Endothelial cell of umbilical vein (primary cell): ENCODE measurements at regions not wholly inside any gene's neighbourhood (a gene's known extent, or its start where the extent isn't known, plus 50 kb on each side); places are given as distances from the start of the nearest gene placed in this dataset.

Source experiments
- BruUV-seq: library from RNA; stranded (reverse); fragments of 400-500 nt; replicated peaks from 2 replicates; lab custom pipeline; 2021; lab: Mats Ljungman, UMichigan
- CTCF ChIA-PET: fragments of 300-600, 350-600 bp; sonication (Branson Sonifier 250); formaldehyde crosslinking; loops from one replicate; lab custom pipeline; 2021; ENCODE audit warnings: antibody characterized with exemption, inconsistent platforms; lab: Charles Lee
- POLR2A ChIA-PET: fragments of 300-600, 350-600 bp; sonication (Branson Sonifier 250); formaldehyde crosslinking; loops from one replicate; lab custom pipeline; 2021; ENCODE audit warnings: antibody characterized with exemption, inconsistent platforms; lab: Charles Lee
- DNase-seq: peaks from one replicate; pipeline ENCODE4 v3.0.0-alpha.2; 2011; ENCODE audit warnings: low read depth, low spot score
- FAIRE-seq: peaks from 2 replicates; lab custom pipeline; 2011; peaks lifted over from hg19 to GRCh38; lab: Jason Lieb, UNC
- H2AFZ ChIP-seq: 2 replicates; pipeline ENCODE4 v1.6.0; 2012; ENCODE audit warnings: low read depth, low read length, control low read depth, inconsistent platforms
- H3K27ac ChIP-seq: 2 replicates; pipeline ENCODE4 v1.5.1; 2011; ENCODE audit warnings: low read depth, mild to moderate bottlenecking, control low read depth, low read length, moderate library complexity; ENCODE audit not compliant: insufficient read depth
- H3K27me3 ChIP-seq, 2 experiments: 2 replicates each; pipeline versions ENCODE4 v1.6.0 to v1.6.1; 2011; ENCODE audit warnings: low read length in 2 of 2, mixed read lengths in 1 of 2; ENCODE audit not compliant: control insufficient read depth in 2 of 2, insufficient read depth in 2 of 2
- H3K36me3 ChIP-seq, 2 experiments: 2 replicates in 1 of 2; 3 replicates in 1 of 2; pipeline ENCODE4 v1.5.1; 2011; ENCODE audit warnings: low read length in 2 of 2, mild to moderate bottlenecking in 1 of 2, moderate library complexity in 1 of 2; ENCODE audit not compliant: control insufficient read depth in 2 of 2, insufficient read depth in 2 of 2; ENCODE audit errors: extremely low read depth in 1 of 2
- H3K4me1 ChIP-seq: 3 replicates; pipeline ENCODE4 v1.5.1; 2011; ENCODE audit warnings: mild to moderate bottlenecking, low read length; ENCODE audit not compliant: control insufficient read depth, insufficient read depth; ENCODE audit errors: extremely low read depth
- H3K4me2 ChIP-seq: 2 replicates; pipeline ENCODE4 v1.6.1; 2011; ENCODE audit warnings: low read length, control low read depth, mixed read lengths; ENCODE audit not compliant: insufficient read depth
- H3K4me3 ChIP-seq, 3 experiments: fragments of 200-600 bp in 1 of 3; sonication (generic), shearing (Covaris generic) in 1 of 3; replicated peaks in 1 of 3; 2 replicates each; pipeline ENCODE4 v1.5.1; 2011 to 2016; ENCODE audit warnings: control low read depth in 3 of 3, low read length in 3 of 3, mild to moderate bottlenecking in 2 of 3, inconsistent platforms in 1 of 3, low read depth in 1 of 3, moderate library complexity in 1 of 3; ENCODE audit not compliant: insufficient read depth in 1 of 3
- H3K79me2 ChIP-seq: 2 replicates; pipeline ENCODE4 v1.6.0; 2012; ENCODE audit warnings: low read length, inconsistent platforms; ENCODE audit not compliant: control insufficient read depth, insufficient read depth
- H3K9ac ChIP-seq: replicated peaks from 2 replicates; pipeline ENCODE3; 2011; ENCODE audit warnings: low read length, control low read depth; ENCODE audit not compliant: insufficient read depth; ENCODE audit errors: extremely low read depth
- H3K9me1 ChIP-seq: replicated peaks from 3 replicates; pipeline ENCODE4 v1.6.0; 2011; ENCODE audit warnings: mild to moderate bottlenecking, low read length; ENCODE audit not compliant: control insufficient read depth, insufficient read depth; ENCODE audit errors: extremely low read depth
- H3K9me3 ChIP-seq: replicated peaks from 2 replicates; pipeline ENCODE4 v1.5.1; 2012; ENCODE audit warnings: low read length, inconsistent platforms; ENCODE audit not compliant: control insufficient read depth, insufficient read depth
- H4K20me1 ChIP-seq: replicated peaks from 2 replicates; pipeline ENCODE3; 2011; ENCODE audit warnings: mild to moderate bottlenecking, low read length; ENCODE audit not compliant: control insufficient read depth, insufficient read depth; ENCODE audit errors: extremely low read depth
- FOS ChIP-seq: IDR thresholded peaks from 2 replicates; pipeline ENCODE4 v1.6.1; 2011; ENCODE audit warnings: mild to moderate bottlenecking, low read length, moderate library complexity, borderline replicate concordance; ENCODE audit not compliant: insufficient read depth
- GATA2 ChIP-seq: IDR thresholded peaks from 2 replicates; pipeline ENCODE4 v1.7.0; 2011; ENCODE audit warnings: low read depth, mild to moderate bottlenecking, moderate library complexity, mixed read lengths, low read length; ENCODE audit not compliant: insufficient read length, insufficient read depth
- MYC ChIP-seq: IDR thresholded peaks from one replicate; pipeline ENCODE4 v1.6.1; 2011; ENCODE audit warnings: mild to moderate bottlenecking, low read depth, low read length
- POLR2A ChIP-seq: IDR thresholded peaks from 2 replicates; pipeline ENCODE4 v1.6.1; 2012; ENCODE audit warnings: low read depth, mild to moderate bottlenecking, control low read depth, low read length
- POLR2AphosphoS5 ChIP-seq: IDR thresholded peaks from 2 replicates; pipeline ENCODE4 v1.6.1; 2012; ENCODE audit warnings: low read depth, mild to moderate bottlenecking, control low read depth, low read length, moderate library complexity; ENCODE audit not compliant: insufficient read depth
- dilution Hi-C: fragments of 300-500 bp; cut with MboI; formaldehyde crosslinking; loops from one replicate; pipeline ENCODE4 v1.15.0; 2019; ENCODE audit warnings: low sequenced_read_pairs; ENCODE audit not compliant: extremely low pct_ligation_motif_present
- intact Hi-C: fragments of 100-400 bp; cut with micrococcal nuclease; formaldehyde crosslinking; loops from one replicate; pipeline ENCODE4 v1.10.0; 2022
- TF ChIP-seq, protein P1 (sequence below), 2 donors: IDR thresholded peaks; 1 replicate in 1 of 2; 2 replicates in 1 of 2; pipeline ENCODE4 v1.5.1; 2011; ENCODE audit warnings: low read length in 2 of 2, mild to moderate bottlenecking in 2 of 2, moderate library complexity in 2 of 2, control low read depth in 1 of 2, inconsistent platforms in 1 of 2, low read depth in 1 of 2; ENCODE audit not compliant: insufficient read depth in 1 of 2; ENCODE audit errors: extremely low read depth in 1 of 2
- TF ChIP-seq, protein P2 (sequence below): IDR thresholded peaks from 2 replicates; pipeline ENCODE4 v1.6.1; 2011; ENCODE audit not compliant: insufficient read depth, insufficient read length

DNA sequence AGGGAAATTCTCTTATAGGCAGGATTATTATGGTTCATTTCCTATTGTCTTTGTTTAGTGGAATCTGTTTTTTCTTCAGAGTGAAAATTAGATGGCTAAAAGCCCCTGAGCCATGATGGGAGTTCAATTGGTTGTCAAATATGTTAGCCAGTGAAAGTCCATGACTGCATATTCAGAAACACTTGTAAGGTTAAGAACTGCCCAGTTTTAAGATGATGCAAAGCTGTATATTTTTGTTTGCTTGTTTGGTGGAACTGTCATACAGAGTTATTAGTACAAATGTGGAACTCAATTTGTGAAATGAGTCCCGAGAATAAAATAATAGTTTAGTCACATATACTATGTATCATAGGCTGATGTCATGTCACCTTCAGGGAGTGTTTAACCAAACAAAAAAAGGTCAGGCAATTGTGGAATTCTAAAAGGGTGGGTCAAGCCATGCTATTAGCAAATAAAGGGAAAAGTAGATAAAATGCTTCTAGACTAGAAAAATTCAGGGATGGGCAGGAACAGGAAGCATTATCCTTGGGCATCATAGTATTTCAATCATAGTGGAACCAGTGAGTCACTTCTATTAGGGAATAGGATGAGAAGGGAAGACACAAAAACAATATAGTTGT, 248.3 kb upstream of the SLITRK1 start:
- Histone ChIP-seq H3K27ac (no peak overlapping the region), H4K20me1 (no peaks in the 10 kb centered on the region), H3K79me2 (no peaks in the 10 kb centered on the region), H3K4me3 (no peak overlapping the region), H3K36me3 (no peaks in the 10 kb centered on the region), H3K9me3 (peaks cover 5% of the 10 kb centered on the region), H3K4me2 (no peak overlapping the region), H2AFZ (no peak overlapping the region), H3K4me1 (no peaks in the 10 kb centered on the region), H3K27me3 (no peaks in the 10 kb centered on the region), H3K9ac (no peak overlapping the region), H3K9me1 (no peaks in the 10 kb centered on the region)
- TF ChIP-seq FOS (no peak), POLR2A (no peak), MYC (no peak), GATA2 (no peak), POLR2AphosphoS5 (no peak)
- TF ChIP-seq, protein P1, sequence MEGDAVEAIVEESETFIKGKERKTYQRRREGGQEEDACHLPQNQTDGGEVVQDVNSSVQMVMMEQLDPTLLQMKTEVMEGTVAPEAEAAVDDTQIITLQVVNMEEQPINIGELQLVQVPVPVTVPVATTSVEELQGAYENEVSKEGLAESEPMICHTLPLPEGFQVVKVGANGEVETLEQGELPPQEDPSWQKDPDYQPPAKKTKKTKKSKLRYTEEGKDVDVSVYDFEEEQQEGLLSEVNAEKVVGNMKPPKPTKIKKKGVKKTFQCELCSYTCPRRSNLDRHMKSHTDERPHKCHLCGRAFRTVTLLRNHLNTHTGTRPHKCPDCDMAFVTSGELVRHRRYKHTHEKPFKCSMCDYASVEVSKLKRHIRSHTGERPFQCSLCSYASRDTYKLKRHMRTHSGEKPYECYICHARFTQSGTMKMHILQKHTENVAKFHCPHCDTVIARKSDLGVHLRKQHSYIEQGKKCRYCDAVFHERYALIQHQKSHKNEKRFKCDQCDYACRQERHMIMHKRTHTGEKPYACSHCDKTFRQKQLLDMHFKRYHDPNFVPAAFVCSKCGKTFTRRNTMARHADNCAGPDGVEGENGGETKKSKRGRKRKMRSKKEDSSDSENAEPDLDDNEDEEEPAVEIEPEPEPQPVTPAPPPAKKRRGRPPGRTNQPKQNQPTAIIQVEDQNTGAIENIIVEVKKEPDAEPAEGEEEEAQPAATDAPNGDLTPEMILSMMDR (IDR thresholded peaks at IDR 0.05; ENCODE audit: extremely low read depth in 1 of 2, insufficient read depth in 1 of 2, low read depth in 1 of 2, low read length in 2 of 2), result no peak
- TF ChIP-seq, protein P2, sequence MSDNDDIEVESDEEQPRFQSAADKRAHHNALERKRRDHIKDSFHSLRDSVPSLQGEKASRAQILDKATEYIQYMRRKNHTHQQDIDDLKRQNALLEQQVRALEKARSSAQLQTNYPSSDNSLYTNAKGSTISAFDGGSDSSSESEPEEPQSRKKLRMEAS, result no peak
- ChIA-PET POLR2A (no interaction called here), CTCF (no interaction called here)
- FAIRE-seq (no peak), DNase-seq (no peak)
- BruUV-seq, result no TSS peak
- dilution Hi-C loops (no loop called here), intact Hi-C loops (no loop called here)
